WTC11 (cell line): ENCODE measurements at regions not wholly inside any gene's neighbourhood (a gene's known extent, or its start where the extent isn't known, plus 50 kb on each side); places are given as distances from the start of the nearest gene placed in this dataset.

ENCODE experiments used
- MAX ChIP-seq: sonication (generic); formaldehyde crosslinking; IDR thresholded peaks from 2 replicates; pipeline ENCODE4 v1.8.0; 2022; ENCODE audit warnings: mild to moderate bottlenecking, missing genetic modification reagents
- USF1 ChIP-seq: sonication (generic); formaldehyde crosslinking; IDR thresholded peaks from 2 replicates; pipeline ENCODE4 v1.8.0; 2022; ENCODE audit warnings: mild to moderate bottlenecking, missing genetic modification reagents

- no peak for TF ChIP-seq MAX
- TF ChIP-seq USF1 (CRISPR knock-in tag) = no peak
These were observed 537.6 kb downstream of the CETN3 start for GRCh38 chr5:89871906-89872305.
